Right atrium auricular region (tissue), 2 donors: ENCODE measurements at regions not wholly inside any gene's neighbourhood (a gene's known extent, or its start where the extent isn't known, plus 50 kb on each side); places are given as distances from the start of the nearest gene placed in this dataset.
"Not testable (repeated sequence)": the region's sequence is repeated elsewhere in the genome, so short reads cannot be mapped to it uniquely, and the experiment has no call there.

Source experiments
- DNase-seq: peaks from one replicate; pipeline ENCODE4 v3.0.0-alpha.2; 2019; ENCODE audit warnings: low spot score
- H3K27ac ChIP-seq, 2 donors: fragments of 200-600 bp; sonication (generic); 1 replicate in 1 of 2; 2 replicates in 1 of 2; pipeline ENCODE4 v1.5.1; 2016 to 2019
- H3K27me3 ChIP-seq, 2 donors: fragments of 200-600 bp; sonication (generic); one replicate each; pipeline versions ENCODE4 v1.5.1 to v1.6.0; 2017 to 2019
- H3K36me3 ChIP-seq: fragments of 200-600 bp; sonication (generic); one replicate; pipeline ENCODE4 v1.5.1; 2016
- H3K4me1 ChIP-seq, 2 donors: fragments of 200-600 bp; sonication (generic); one replicate each; pipeline versions ENCODE4 v1.5.1 to v1.6.0; 2017 to 2019
- H3K4me3 ChIP-seq, 2 donors: fragments of 200-600 bp; sonication (generic); 1 replicate in 1 of 2; 2 replicates in 1 of 2; pipeline ENCODE4 v1.5.1; 2017 to 2019; ENCODE audit warnings: mild to moderate bottlenecking in 1 of 2, moderate library complexity in 1 of 2
- H3K9me3 ChIP-seq, 2 donors: fragments of 200-600 bp; sonication (generic); one replicate each; pipeline ENCODE4 v1.5.1; 2019
- TF ChIP-seq, protein P1 (sequence below), 2 donors: fragments of 200-600 bp; sonication (generic); IDR thresholded peaks; one replicate each; pipeline ENCODE4 v1.5.1; 2019; ENCODE audit warnings: antibody characterized with exemption in 2 of 2

DNA sequence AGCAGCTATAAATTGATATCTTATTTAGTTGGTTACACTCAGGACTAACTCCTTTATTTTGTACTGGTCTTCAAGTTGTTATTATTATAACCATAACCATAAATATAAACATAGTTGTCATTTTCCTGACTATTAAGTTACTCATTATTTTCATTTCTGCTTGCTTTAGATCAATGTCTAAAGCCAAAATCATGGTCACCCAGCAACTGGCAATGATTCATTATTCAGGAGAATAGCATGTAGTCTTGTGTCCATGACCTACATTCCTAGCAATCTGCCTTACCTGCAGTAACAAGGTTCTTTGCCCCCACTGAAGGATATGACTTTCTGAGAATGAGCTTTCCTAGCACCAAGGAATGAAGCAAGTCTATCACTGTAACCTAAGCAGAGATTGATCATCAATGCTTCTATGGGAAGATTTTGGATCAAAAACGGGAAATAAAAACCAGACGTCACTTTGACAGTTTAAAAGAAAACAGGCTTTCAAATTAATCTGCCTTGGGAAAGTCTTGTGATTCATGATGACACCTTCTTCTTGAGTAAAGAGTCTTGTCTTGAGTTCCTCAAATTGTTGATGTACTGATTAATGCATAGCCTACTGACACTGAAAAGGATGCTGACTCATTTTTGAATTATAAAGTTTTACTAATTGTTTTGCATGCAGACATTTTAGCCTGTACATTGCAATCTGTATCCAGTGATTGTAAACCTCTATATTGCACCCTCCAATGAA, 203.3 kb upstream of the IVNS1ABP start:
- no peaks in the 10 kb centered on the region for H3K4me1 ChIP-seq

DNA sequence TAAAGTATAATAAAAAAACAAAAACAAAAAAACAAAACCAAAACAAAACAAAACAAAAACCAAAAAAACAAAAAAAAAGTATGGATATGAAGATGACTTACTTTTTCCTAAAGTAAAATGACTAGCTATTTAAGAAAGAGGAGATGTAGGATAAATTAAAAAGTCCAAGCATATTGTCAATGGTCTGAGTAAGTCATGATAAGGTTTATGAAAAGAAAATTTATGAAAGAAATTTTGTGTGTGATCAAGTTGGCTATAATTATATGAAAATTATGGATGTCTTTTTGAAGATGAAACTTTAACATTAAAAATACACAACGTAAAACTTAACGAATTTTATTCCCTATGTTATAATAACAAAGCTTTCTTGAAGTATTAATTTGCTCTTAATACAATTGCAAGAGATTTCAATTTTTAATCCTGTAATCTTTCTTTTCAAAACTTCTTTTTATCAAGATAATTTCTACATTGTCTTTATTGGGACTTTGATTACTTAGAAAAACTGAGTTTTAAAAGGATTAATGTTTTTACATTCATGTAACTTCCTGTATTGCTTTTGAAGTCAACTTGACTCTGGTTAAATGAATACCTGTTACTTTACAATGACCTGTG, 200.9 kb upstream of the IVNS1ABP start:
- no peaks in the 10 kb centered on the region for H3K27me3 ChIP-seq
- no peak overlapping the region for H3K4me3 ChIP-seq
- no peaks in the 10 kb centered on the region for H3K36me3 ChIP-seq
- TF ChIP-seq, protein P1, sequence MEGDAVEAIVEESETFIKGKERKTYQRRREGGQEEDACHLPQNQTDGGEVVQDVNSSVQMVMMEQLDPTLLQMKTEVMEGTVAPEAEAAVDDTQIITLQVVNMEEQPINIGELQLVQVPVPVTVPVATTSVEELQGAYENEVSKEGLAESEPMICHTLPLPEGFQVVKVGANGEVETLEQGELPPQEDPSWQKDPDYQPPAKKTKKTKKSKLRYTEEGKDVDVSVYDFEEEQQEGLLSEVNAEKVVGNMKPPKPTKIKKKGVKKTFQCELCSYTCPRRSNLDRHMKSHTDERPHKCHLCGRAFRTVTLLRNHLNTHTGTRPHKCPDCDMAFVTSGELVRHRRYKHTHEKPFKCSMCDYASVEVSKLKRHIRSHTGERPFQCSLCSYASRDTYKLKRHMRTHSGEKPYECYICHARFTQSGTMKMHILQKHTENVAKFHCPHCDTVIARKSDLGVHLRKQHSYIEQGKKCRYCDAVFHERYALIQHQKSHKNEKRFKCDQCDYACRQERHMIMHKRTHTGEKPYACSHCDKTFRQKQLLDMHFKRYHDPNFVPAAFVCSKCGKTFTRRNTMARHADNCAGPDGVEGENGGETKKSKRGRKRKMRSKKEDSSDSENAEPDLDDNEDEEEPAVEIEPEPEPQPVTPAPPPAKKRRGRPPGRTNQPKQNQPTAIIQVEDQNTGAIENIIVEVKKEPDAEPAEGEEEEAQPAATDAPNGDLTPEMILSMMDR (IDR thresholded peaks at IDR 0.05) = no peak
- DNase-seq = no peak
- H3K4me1 ChIP-seq = no peaks in the 10 kb centered on the region
- H3K27ac ChIP-seq = no peak overlapping the region
- H3K9me3 ChIP-seq = peaks cover 0 to 10% of the 10 kb centered on the region in 2 donors

More for the DNA sequence above, 203.3 kb upstream of the IVNS1ABP start:
- TF ChIP-seq, protein P1 (IDR thresholded peaks at IDR 0.05) = no peak
- H3K36me3 ChIP-seq = no peaks in the 10 kb centered on the region
- no peak overlapping the region for H3K4me3 ChIP-seq
- H3K27me3 ChIP-seq = no peaks in the 10 kb centered on the region
- H3K27ac ChIP-seq = no peak overlapping the region
- peaks cover 0 to 10% of the 10 kb centered on the region in 2 donors for H3K9me3 ChIP-seq
- no peak for DNase-seq

DNA sequence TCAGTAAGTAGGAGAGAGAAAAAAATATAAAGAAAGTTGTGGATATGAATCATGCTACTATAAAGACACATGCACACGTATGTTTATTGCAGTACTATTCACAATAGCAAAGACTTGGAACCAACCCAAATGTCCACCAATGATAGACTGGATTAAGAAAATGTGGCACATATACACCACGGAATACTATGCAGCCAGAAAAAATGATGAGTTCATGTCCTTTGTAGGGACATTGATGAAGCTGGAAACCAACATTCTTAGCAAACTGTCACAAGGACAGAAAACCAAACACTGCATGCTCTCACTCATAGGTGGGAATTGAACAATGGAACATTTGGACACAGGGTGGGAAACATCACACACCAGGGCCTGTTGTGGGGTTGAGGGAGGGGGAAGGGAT, 200.3 kb upstream of the IVNS1ABP start:
- not testable (repeated sequence) for H3K27me3 ChIP-seq, H3K4me1 ChIP-seq, H3K9me3 ChIP-seq, DNase-seq, H3K27ac ChIP-seq, H3K36me3 ChIP-seq, H3K4me3 ChIP-seq

DNA sequence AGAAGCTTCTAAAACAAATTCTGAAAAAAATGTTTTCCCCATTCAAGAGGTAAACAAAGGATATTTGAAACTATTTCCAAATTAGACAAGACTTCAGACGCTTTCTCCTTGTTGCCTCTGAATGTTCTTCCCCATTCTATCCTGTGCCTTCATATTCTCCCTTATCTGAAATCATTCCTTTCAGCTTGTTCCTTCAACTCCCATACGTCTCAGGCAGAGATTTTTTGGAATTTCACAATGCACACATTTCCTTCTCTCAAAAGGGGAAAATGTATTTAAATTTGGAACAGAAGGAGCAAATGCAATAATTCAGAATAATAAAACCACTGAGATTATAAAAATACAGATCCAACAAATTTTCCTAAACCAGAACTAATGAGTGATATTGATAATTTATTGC, 198.7 kb upstream of the IVNS1ABP start:
- Histone ChIP-seq H3K9me3 (peaks cover 0 to 4% of the 10 kb centered on the region in 2 donors), H3K36me3 (no peaks in the 10 kb centered on the region), H3K27me3 (no peaks in the 10 kb centered on the region), H3K4me3 (no peak overlapping the region), H3K27ac (no peak overlapping the region), H3K4me1 (no peaks in the 10 kb centered on the region)
- no peak for DNase-seq
- TF ChIP-seq, protein P1 (IDR thresholded peaks at IDR 0.05) = no peak

DNA sequence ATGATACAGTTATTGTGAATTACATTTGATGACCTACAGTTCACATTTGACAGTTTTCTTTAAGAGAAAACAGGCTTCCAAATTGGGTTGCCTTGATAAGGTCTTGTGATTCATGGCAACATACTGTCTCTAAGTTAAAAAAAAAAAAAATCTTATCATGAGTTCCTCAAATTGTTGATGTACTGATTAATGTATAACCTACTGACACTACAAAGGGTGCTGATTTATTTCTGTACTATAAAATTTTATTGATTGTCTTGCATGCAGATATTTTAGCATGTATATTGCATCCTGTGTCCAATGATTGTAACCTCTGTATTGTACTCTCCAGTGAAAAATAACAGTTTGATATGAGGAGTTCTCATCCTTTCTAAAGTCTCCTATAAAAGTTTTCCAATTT, 197.3 kb upstream of the IVNS1ABP start:
- H3K36me3 ChIP-seq = no peaks in the 10 kb centered on the region
- no peak for DNase-seq
- peaks cover 0 to 4% of the 10 kb centered on the region in 2 donors for H3K9me3 ChIP-seq
- H3K27me3 ChIP-seq = no peaks in the 10 kb centered on the region
- TF ChIP-seq, protein P1 (IDR thresholded peaks at IDR 0.05) = no peak
- H3K4me3 ChIP-seq = no peak overlapping the region
- H3K4me1 ChIP-seq = no peaks in the 10 kb centered on the region
- H3K27ac ChIP-seq = no peak overlapping the region

DNA sequence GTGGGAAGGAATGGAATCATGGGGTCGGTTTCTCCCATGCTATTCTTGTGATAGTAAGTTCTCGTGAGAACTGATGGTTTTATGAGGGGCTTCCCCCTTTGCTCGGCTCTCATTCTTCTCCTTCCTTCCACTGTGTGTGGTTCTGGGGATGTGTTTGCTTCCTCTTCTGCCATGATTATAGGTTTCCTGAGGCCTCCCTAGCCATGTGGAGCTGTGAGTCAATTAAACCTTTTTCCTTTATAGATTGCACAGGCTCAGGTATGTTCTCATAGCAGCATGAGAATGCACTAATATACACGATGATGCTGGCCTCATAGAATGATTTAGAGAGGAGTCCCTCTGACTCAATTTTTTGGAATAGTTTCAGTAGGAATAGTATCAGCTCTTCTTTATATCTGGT, 195.4 kb upstream of the IVNS1ABP start:
- Histone ChIP-seq H3K4me3 (no peak overlapping the region), H3K9me3 (peaks cover 0 to 2% of the 10 kb centered on the region in 2 donors), H3K4me1 (no peaks in the 10 kb centered on the region), H3K27me3 (no peaks in the 10 kb centered on the region), H3K27ac (no peak overlapping the region), H3K36me3 (no peaks in the 10 kb centered on the region)
- no peak for DNase-seq
- TF ChIP-seq, protein P1 (IDR thresholded peaks at IDR 0.05) = no peak
